ENCODE measurements at regions not wholly inside any gene's neighbourhood (a gene's known extent, or its start where the extent isn't known, plus 50 kb on each side); places are given as distances from the start of the nearest gene placed in this dataset.

- DNase-seq (ENCODE audit: unreplicated experiment), result no peak
- no peak overlapping the region for H3K4me3 Mint-ChIP-seq (ENCODE audit: unreplicated experiment)
- no peak for TF ChIP-seq CTCF (IDR thresholded peaks at IDR 0.05; ENCODE audit: unreplicated experiment)
- ChIA-PET CTCF (no interaction called here), POLR2A (interaction anchor here (0.6 kb wide), 1 partner anchor 8 kb away, joined by 3 read pairs; no protein-coding TSS in a partner anchor)
- no TSS peak for BruUV-seq (replicated peaks)
- no peaks in the 10 kb centered on the region for H3K4me1 Mint-ChIP-seq (ENCODE audit: insufficient read depth, unreplicated experiment)
- no peaks in the 10 kb centered on the region for H3K9me3 Mint-ChIP-seq (ENCODE audit: unreplicated experiment)
- H3K36me3 Mint-ChIP-seq (ENCODE audit: insufficient read depth, unreplicated experiment), result no peaks in the 10 kb centered on the region
- intact Hi-C loops (cut with micrococcal nuclease), result no loop called here
- peaks cover 65% of the 10 kb centered on the region for H3K27me3 Mint-ChIP-seq (ENCODE audit: insufficient read depth, unreplicated experiment)
- H3K27ac Mint-ChIP-seq (ENCODE audit: low read depth, unreplicated experiment), result no peak overlapping the region
These were observed 536.3 kb downstream of the CDH26 start for GRCh38 chr20:60494476-60494875.

- H3K4me1 Mint-ChIP-seq (ENCODE audit: insufficient read depth, unreplicated experiment), result no peaks in the 10 kb centered on the region
- no peak for TF ChIP-seq CTCF (IDR thresholded peaks at IDR 0.05; ENCODE audit: unreplicated experiment)
- CTCF ChIA-PET, result interaction anchor here (0.6 to 0.8 kb wide), 2 partner anchors 11 to 578 kb away, joined by 4 read pairs; no protein-coding TSS in a partner anchor
- intact Hi-C loops (cut with micrococcal nuclease), result no loop called here
- POLR2A ChIA-PET, result no interaction called here
- H3K4me3 Mint-ChIP-seq (ENCODE audit: unreplicated experiment), result no peak overlapping the region
- no TSS peak for BruUV-seq (replicated peaks)
- no peaks in the 10 kb centered on the region for H3K36me3 Mint-ChIP-seq (ENCODE audit: insufficient read depth, unreplicated experiment)
- DNase-seq (ENCODE audit: unreplicated experiment), result no peak
- peaks cover 62% of the 10 kb centered on the region for H3K27me3 Mint-ChIP-seq (ENCODE audit: insufficient read depth, unreplicated experiment)
- no peaks in the 10 kb centered on the region for H3K9me3 Mint-ChIP-seq (ENCODE audit: unreplicated experiment)
- no peak overlapping the region for H3K27ac Mint-ChIP-seq (ENCODE audit: low read depth, unreplicated experiment)
These were observed 539.2 kb downstream of the CDH26 start for GRCh38 chr20:60497298-60498035.

GRCh38 chr20:60500038-60500701 lies 541.9 kb downstream of the CDH26 start:
- intact Hi-C loops (cut with micrococcal nuclease), result no loop called here
- Mint-ChIP-seq H3K4me1 (ENCODE audit: insufficient read depth, unreplicated experiment) (no peaks in the 10 kb centered on the region), H3K36me3 (ENCODE audit: insufficient read depth, unreplicated experiment) (no peaks in the 10 kb centered on the region), H3K4me3 (ENCODE audit: unreplicated experiment) (no peak overlapping the region), H3K27me3 (ENCODE audit: insufficient read depth, unreplicated experiment) (peaks cover 53% of the 10 kb centered on the region), H3K27ac (ENCODE audit: low read depth, unreplicated experiment) (no peak overlapping the region), H3K9me3 (ENCODE audit: unreplicated experiment) (no peaks in the 10 kb centered on the region)
- no TSS peak for BruUV-seq (replicated peaks)
- ChIA-PET CTCF (no interaction called here), POLR2A (no interaction called here)
- no peak for DNase-seq (ENCODE audit: unreplicated experiment)
- TF ChIP-seq CTCF (IDR thresholded peaks at IDR 0.05; ENCODE audit: unreplicated experiment), result no peak

GRCh38 chr20:60501048-60501447 lies 542.8 kb downstream of the CDH26 start:
- intact Hi-C loops (cut with micrococcal nuclease), result no loop called here
- no TSS peak for BruUV-seq (replicated peaks)
- H3K9me3 Mint-ChIP-seq (ENCODE audit: unreplicated experiment), result no peaks in the 10 kb centered on the region

More at GRCh38 chr20:60501048-60501447, 542.8 kb downstream of the CDH26 start:
- ChIA-PET CTCF (no interaction called here), POLR2A (no interaction called here)
- Mint-ChIP-seq H3K4me3 (ENCODE audit: unreplicated experiment) (no peak overlapping the region), H3K36me3 (ENCODE audit: insufficient read depth, unreplicated experiment) (no peaks in the 10 kb centered on the region), H3K27ac (ENCODE audit: low read depth, unreplicated experiment) (no peak overlapping the region), H3K27me3 (ENCODE audit: insufficient read depth, unreplicated experiment) (peaks cover 51% of the 10 kb centered on the region), H3K4me1 (ENCODE audit: insufficient read depth, unreplicated experiment) (no peaks in the 10 kb centered on the region)
- TF ChIP-seq CTCF (IDR thresholded peaks at IDR 0.05; ENCODE audit: unreplicated experiment), result no peak
- no peak for DNase-seq (ENCODE audit: unreplicated experiment)
